ENCODE measurements at regions not wholly inside any gene's neighbourhood (a gene's known extent, or its start where the extent isn't known, plus 50 kb on each side); places are given as distances from the start of the nearest gene placed in this dataset.

DNA sequence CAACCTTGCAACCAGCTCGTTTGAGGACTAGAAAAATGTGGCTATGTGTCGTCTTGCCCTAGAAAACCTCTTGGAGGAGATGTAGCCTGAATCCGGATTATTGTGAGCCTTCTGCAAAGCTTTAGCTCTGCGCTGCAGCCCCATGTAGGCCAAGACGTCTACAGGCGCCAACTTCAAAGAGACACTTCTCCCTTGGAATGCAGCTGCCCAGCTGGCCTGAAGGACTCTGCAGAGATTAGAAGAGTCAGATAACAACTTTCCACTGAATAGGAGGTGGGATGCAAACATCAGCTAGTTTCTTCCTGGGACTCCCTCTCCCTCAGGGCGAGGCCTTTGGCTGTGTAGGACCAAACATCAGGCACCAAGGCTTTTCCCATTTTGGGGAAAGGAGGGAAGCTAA lies 356.5 kb upstream of the IL12A start:
- no peaks in the 10 kb centered on the region for H3K9me3 ChIP-seq
- H3K27me3 ChIP-seq (ENCODE audit: insufficient read depth) = no peaks in the 10 kb centered on the region
- H3K36me3 ChIP-seq (replicated peaks in 1 of 2; ENCODE audit: control insufficient read depth in 1 of 2, insufficient read depth in 2 of 2, low read length in 1 of 2) = no peaks in the 10 kb centered on the region
- H3F3A ChIP-seq (replicated peaks; ENCODE audit: insufficient read depth) = peaks cover 13% of the 10 kb centered on the region
- 95% methylated on average over 6 of the region's 7 CpGs for WGBS (ENCODE audit: low lambda C conversion rate)
- H3K79me2 ChIP-seq (ENCODE audit: insufficient read depth) = no peaks in the 10 kb centered on the region
- H3K4me2 ChIP-seq = no peak overlapping the region
- H3K27ac ChIP-seq (ENCODE audit: low read depth in 2 of 2, low read length in 1 of 2) = no peak overlapping the region
- TF ChIP-seq USF2 (IDR thresholded peaks at IDR 0.05; ENCODE audit: borderline replicate concordance, low read depth, low read length) = no peak
- TF ChIP-seq TEAD4 (IDR thresholded peaks at IDR 0.05; ENCODE audit: borderline replicate concordance, insufficient read depth) = no peak
- no peak for TF ChIP-seq CHD2 (IDR thresholded peaks at IDR 0.05; ENCODE audit: low read length, partially characterized antibody)
- no peak for TF ChIP-seq TAF1 (IDR thresholded peaks at IDR 0.05; ENCODE audit: borderline replicate concordance, low read depth, low read length)
- TF ChIP-seq EP300 (IDR thresholded peaks at IDR 0.05; ENCODE audit: borderline replicate concordance in 1 of 2, low read depth in 1 of 2, low read length in 1 of 2) = no peak
- TF ChIP-seq MEF2A (IDR thresholded peaks at IDR 0.05; ENCODE audit: borderline replicate concordance, low read depth) = no peak
- no peak for TF ChIP-seq POLR2AphosphoS5 (IDR thresholded peaks at IDR 0.05; ENCODE audit: low read depth, low read length)
- no peak for TF ChIP-seq NRF1 (IDR thresholded peaks at IDR 0.05; ENCODE audit: low read depth, low read length)
- TF ChIP-seq MAX (IDR thresholded peaks at IDR 0.05; ENCODE audit: low read depth) = no peak
- TF ChIP-seq RAD21 (IDR thresholded peaks at IDR 0.05; ENCODE audit: low read length) = no peak
- no peak overlapping the region for H2AFZ ChIP-seq (ENCODE audit: low read depth)
- POLR2A ChIA-PET = no interaction called here
- DNase-seq = no peak
- H3K9ac ChIP-seq = no peak overlapping the region
- no peaks in the 10 kb centered on the region for H3K9me2 ChIP-seq
- CTCF ChIA-PET = interaction anchor here (0.7 kb wide), 1 partner anchor 51 kb away, joined by 3 read pairs; no protein-coding TSS in a partner anchor
- 0 out of 4 replicates have a peak, but pooled peaks cover 0 to 9% of the 10 kb centered on the region in 2 experiments for H3K4me1 ChIP-seq (ENCODE audit: control insufficient read depth in 1 of 2, insufficient read depth in 2 of 2, low read depth in 1 of 2, low read length in 1 of 2)
- no peak overlapping the region for H3K4me3 ChIP-seq (ENCODE audit: low read depth in 2 of 2, low read length in 1 of 2)
- H4K20me1 ChIP-seq (ENCODE audit: insufficient read depth) = no peaks in the 10 kb centered on the region

- Histone ChIP-seq H3K27ac (ENCODE audit: low read depth in 2 of 2, low read length in 1 of 2) (no peak overlapping the region), H3K4me3 (ENCODE audit: low read depth in 2 of 2, low read length in 1 of 2) (no peak overlapping the region), H3K9me2 (no peaks in the 10 kb centered on the region), H3K36me3 (replicated peaks in 1 of 2; ENCODE audit: control insufficient read depth in 1 of 2, insufficient read depth in 2 of 2, low read length in 1 of 2) (no peaks in the 10 kb centered on the region), H3K4me1 (ENCODE audit: control insufficient read depth in 1 of 2, insufficient read depth in 2 of 2, low read depth in 1 of 2, low read length in 1 of 2) (peaks cover 0 to 14% of the 10 kb centered on the region in 2 experiments; a peak in 1 of 4 replicates), H3K79me2 (ENCODE audit: insufficient read depth) (no peaks in the 10 kb centered on the region), H2AFZ (ENCODE audit: low read depth) (no peak overlapping the region), H3K9ac (no peak overlapping the region), H3K9me3 (no peaks in the 10 kb centered on the region), H4K20me1 (ENCODE audit: insufficient read depth) (no peaks in the 10 kb centered on the region), H3K4me2 (no peak overlapping the region), H3F3A (replicated peaks; ENCODE audit: insufficient read depth) (peaks cover 20% of the 10 kb centered on the region), H3K27me3 (ENCODE audit: insufficient read depth) (no peaks in the 10 kb centered on the region)
- no peak for DNase-seq
- POLR2A ChIA-PET = no interaction called here
- no peak for TF ChIP-seq EZH2phosphoT487 (IDR thresholded peaks at IDR 0.05; ENCODE audit: borderline replicate concordance, low read depth)
- TF ChIP-seq SIN3A (IDR thresholded peaks at IDR 0.05; ENCODE audit: borderline replicate concordance, low read depth, low read length) = no peak
- TF ChIP-seq ZBTB33 (IDR thresholded peaks at IDR 0.05; ENCODE audit: borderline replicate concordance, low read depth) = no peak
- TF ChIP-seq, protein P1, sequence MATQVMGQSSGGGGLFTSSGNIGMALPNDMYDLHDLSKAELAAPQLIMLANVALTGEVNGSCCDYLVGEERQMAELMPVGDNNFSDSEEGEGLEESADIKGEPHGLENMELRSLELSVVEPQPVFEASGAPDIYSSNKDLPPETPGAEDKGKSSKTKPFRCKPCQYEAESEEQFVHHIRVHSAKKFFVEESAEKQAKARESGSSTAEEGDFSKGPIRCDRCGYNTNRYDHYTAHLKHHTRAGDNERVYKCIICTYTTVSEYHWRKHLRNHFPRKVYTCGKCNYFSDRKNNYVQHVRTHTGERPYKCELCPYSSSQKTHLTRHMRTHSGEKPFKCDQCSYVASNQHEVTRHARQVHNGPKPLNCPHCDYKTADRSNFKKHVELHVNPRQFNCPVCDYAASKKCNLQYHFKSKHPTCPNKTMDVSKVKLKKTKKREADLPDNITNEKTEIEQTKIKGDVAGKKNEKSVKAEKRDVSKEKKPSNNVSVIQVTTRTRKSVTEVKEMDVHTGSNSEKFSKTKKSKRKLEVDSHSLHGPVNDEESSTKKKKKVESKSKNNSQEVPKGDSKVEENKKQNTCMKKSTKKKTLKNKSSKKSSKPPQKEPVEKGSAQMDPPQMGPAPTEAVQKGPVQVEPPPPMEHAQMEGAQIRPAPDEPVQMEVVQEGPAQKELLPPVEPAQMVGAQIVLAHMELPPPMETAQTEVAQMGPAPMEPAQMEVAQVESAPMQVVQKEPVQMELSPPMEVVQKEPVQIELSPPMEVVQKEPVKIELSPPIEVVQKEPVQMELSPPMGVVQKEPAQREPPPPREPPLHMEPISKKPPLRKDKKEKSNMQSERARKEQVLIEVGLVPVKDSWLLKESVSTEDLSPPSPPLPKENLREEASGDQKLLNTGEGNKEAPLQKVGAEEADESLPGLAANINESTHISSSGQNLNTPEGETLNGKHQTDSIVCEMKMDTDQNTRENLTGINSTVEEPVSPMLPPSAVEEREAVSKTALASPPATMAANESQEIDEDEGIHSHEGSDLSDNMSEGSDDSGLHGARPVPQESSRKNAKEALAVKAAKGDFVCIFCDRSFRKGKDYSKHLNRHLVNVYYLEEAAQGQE (IDR thresholded peaks at IDR 0.05; ENCODE audit: low read depth, low read length) = no peak
- no peak for TF ChIP-seq FOXJ3 (CRISPR knock-in tag; IDR thresholded peaks at IDR 0.05)
- TF ChIP-seq ELF1 (IDR thresholded peaks at IDR 0.05) = no peak
- CTCF ChIA-PET = interaction anchor here (0.5 to 0.6 kb wide), 2 partner anchors 379 to 787 kb away, joined by 3 to 5 read pairs; no protein-coding TSS in a partner anchor
These were observed 355.8 kb upstream of the IL12A start for GRCh38 chr3:159632851-159633250.
